Mucosa of gallbladder (tissue), 1 donor: ENCODE measurements at regions not wholly inside any gene's neighbourhood (a gene's known extent, or its start where the extent isn't known, plus 50 kb on each side); places are given as distances from the start of the nearest gene placed in this dataset.

Experiments
- DNase-seq: peaks from one replicate; pipeline ENCODE4 v3.0.0-alpha.2; 2020; ENCODE audit warnings: low spot score
- donor health status: DM: no; HTN: no; CAD: no.

- peak; percentile 66 for DNase-seq
Observed at GRCh38 chr15:70474471-70475406, 288.6 kb downstream of the UACA start.

DNA sequence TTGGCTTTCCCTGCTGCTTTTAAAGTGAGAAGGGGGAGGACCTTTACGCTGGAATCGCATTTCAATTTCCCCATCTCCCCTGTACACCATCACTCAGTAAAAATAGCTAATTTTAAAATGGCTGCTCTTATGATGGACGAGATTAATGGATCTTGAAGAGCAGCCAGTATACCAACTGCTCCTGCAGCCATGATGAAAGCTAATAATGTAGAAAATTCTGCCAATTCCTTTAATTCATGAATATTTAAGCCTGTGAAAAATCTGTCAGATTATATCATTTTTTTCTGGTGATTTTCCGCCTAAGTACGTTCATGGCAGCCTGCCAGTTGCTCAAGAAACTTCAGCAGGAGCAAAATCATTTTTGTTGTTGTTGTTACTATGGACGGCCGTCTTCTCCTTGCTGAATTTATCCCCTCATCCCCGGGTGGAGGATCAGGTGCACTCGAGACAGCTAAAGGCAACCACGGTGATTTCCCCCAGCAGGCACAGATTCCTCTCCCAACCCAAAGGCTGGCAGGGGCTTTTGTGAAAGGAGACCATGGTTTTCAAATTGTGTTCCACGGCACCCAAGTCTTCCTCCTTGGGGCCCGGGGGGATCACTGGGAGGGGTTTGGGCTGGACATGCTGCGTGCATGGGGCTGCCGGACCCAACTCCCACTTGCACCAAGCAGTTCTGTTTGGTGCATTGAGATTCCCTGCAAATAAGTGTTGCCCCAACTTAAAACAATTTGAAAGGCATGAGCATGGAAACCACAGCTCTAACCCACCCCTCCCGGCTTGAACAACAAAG is 289.6 kb downstream of the UACA start:
- no peak for DNase-seq

DNA sequence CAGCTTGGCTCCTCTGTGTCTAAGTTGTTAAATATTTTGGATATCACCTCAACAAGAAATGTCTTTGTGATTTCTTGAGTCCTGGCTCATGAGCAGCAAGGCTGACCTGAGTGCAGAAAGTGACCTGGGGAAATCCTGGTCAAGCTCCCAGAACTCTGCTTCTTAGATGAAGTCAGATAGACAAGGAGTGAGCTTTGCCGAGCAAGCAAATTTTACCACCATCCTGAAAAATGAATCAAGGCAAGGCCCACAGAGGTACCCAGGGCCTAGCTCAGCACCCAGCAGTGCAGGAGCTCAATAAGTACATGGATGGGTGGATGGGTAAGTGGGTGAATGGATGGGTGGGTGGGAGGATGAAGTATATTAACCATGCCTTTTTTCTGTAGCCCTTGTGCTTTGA is 291.8 kb downstream of the UACA start:
- DNase-seq, result no peak

GRCh38 chr15:70470556-70471191 is 292.7 kb downstream of the UACA start:
- no peak for DNase-seq

DNA sequence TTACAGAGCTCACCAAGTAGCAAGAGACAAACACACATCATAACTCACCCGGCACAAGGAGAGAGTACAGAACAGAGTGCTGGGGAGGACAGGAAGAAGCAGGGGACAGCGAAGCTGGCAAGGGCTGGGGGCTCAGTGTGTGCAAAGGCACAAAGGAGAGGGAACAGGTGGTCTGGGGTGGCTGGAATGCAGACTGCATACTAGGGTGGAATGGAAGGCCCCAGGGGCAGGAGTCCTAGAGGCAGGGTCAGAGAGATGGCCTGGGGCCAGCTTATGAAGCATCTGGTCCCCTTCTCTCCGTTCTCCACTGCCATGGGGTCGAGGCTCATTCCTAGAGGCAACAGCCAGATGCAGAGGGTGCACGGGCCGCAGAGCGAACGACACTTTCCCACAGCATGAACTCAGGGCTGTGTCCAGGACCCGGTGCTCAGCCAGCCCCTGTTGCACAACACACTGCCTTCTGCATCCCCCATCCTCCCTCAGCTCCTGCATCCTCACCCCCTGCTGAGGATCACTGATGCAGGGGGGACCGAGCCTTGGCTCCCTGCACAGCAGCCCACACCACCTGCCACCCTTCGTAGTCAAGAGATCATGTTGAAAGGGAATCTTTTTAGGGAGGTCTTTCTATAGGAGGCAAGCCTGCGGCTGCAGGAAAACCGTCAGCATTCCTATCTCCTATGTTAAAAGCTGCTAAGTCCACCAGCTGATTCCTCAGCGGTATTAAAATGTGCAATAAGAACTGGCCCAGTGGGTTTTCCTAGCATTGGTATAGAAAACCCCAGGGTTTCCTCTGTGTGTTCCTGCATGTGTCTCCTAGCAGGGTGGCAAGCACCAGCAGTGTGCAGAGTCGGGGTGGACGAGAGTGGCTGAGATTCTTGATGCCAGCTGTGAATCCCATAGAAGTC is 293.5 kb downstream of the UACA start:
- no peak for DNase-seq

- DNase-seq, result no peak
Observed at GRCh38 chr15:70469182-70469581, 294.2 kb downstream of the UACA start.

- DNase-seq, result peak; percentile 69
Observed at GRCh38 chr15:70466895-70467529, 296.3 kb downstream of the UACA start.

DNA sequence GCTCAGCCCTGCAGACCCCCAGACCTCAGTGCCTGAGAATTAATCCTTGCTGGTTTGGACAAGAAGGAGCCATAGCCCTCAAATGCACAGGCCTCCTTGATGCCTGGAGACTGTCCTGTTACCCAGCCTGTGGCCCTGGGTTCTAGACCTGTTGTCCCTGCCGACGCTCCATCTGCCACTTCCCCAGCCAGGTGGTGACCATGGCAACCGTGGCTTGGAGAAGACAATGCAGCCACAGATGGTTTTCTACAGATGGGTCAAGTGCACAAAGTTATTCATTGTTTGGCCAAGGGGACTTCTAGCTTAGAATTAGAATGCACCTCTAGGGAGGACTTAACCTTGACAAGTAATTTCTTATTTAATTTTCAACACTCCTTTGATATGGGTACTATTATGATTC is 297.1 kb downstream of the UACA start:
- DNase-seq, result no peak

- DNase-seq, result no peak
Observed at GRCh38 chr15:70465812-70466211, 297.5 kb downstream of the UACA start.

- DNase-seq, result no peak
Observed at GRCh38 chr15:70463453-70463834, 299.9 kb downstream of the UACA start.

DNA sequence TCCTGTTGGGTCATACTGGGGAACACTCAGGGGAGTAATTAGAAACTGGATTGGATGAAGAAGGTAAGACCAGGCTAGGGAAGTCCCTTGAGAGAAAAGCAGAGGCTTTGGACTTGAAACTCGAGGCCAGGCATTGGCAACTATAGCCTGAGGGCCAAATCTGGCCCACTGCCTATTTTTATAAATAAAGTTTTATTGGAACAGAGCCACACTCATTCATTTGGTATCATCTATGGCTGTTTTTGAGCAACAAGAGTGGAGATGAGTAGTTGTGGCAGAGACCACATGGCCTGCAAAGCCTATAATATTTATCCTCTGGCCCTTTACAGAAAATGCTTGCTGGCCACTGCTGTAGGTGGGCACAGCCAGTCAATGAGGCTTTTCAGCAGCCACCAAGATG is 301.4 kb downstream of the UACA start:
- DNase-seq, result no peak

GRCh38 chr15:70461017-70461416 is 302.3 kb downstream of the UACA start:
- DNase-seq, result no peak

- DNase-seq, result no peak
Observed at GRCh38 chr15:70459312-70459711, 304.0 kb downstream of the UACA start.

DNA sequence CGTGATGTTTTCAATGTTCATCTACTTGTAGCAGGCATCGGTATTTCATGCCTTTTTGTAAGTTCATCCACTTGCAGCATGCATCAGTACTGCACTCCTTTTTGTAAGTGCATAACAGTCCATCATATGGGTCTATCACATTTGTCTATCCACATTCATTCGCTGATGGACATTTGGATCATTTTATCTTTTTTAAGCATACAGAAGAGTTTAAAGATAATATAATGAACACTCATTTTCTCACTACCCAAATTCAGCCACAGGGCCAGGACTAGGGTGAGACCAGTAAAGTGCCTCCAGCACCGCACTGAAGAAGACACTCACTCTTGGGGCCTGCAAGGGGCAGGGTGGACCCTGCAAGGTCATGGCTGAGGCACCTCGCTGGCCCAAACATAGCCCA is 309.6 kb downstream of the UACA start:
- no peak for DNase-seq

- DNase-seq, result no peak
Observed at GRCh38 chr15:70453238-70453637, 310.1 kb downstream of the UACA start.

- no peak for DNase-seq
Observed at GRCh38 chr15:70451821-70452653, 311.3 kb downstream of the UACA start.

DNA sequence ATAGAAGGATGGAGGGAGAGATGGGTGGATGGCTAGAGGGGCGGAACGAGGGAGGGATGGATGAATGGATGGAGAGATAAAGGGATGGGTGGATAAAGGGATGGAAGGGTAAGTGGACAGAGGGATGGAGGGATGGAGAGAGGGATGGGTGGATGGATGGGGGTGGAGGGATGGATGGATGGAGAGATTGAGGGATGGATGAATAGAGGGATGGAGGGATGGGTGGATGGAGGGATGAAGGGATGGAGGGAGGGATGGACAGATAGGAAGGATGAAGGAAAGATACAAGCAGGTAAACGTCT is 313.3 kb downstream of the UACA start:
- no peak for DNase-seq

DNA sequence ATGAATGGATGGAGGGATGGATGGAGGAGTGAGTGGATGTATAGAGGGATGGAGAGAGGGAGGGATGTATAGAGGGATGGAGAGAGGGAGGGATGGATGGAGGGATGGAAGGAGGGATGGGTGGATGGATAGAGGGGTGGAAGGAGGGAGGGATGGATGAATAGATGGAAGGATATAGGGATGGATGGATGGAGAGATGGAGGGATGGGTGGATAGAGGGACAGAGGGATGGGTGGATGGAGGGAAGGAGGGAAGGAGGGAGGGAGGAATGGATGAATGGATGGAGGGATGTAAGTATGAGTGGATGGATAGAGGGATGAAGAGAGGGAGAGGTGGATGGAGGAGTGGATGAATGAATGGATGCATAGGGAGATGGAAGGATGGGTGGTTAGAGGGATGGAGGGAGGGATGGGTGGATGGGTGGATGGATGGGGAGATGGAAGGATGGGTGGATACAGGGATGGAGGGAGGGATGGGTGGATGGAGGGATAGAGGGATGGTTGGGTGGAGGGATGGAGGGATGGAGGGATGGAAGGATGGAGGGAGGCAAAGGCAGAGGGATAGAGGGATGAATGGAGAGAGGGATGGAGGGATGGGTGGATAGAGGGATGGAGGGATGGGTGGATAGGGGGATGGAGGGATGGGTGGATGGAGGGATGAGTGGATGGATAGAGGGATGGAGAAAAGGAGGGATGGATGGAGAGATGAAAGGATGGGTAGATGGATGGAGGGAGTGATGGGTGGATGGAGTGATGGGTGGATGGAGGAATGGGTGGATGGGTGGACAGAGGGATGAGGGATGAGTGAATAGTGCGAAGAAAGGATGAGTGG is 313.8 kb downstream of the UACA start:
- DNase-seq, result no peak
